DMS79 (cell line): ENCODE measurements at regions not wholly inside any gene's neighbourhood (a gene's known extent, or its start where the extent isn't known, plus 50 kb on each side); places are given as distances from the start of the nearest gene placed in this dataset.

Experiments
- DNase-seq: peaks from one replicate; lab custom pipeline; 2025; lab: John Stamatoyannopoulos, UW

GRCh38 chr20:16220826-16221225, 352.4 kb downstream of the KIF16B start:
- DNase-seq, result no peak

- DNase-seq, result no peak
Measured at GRCh38 chr20:16219182-16219581, 354.1 kb downstream of the KIF16B start.

DNA sequence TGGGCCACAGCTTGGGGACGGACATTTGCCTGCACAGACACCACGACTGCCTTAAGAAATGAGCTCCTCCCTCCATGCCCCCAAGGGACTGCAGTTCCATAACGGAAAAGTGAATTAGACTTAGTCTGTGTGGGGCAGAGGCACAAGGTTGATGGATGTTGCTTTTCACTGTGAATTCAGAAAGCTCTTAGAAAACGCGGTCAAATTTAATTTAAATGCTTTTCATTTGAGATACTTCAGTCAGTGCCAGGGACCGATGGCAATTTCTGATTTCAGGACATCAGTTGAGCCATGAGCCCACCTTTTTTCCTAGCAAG, 356.4 kb downstream of the KIF16B start:
- DNase-seq, result no peak

DNA sequence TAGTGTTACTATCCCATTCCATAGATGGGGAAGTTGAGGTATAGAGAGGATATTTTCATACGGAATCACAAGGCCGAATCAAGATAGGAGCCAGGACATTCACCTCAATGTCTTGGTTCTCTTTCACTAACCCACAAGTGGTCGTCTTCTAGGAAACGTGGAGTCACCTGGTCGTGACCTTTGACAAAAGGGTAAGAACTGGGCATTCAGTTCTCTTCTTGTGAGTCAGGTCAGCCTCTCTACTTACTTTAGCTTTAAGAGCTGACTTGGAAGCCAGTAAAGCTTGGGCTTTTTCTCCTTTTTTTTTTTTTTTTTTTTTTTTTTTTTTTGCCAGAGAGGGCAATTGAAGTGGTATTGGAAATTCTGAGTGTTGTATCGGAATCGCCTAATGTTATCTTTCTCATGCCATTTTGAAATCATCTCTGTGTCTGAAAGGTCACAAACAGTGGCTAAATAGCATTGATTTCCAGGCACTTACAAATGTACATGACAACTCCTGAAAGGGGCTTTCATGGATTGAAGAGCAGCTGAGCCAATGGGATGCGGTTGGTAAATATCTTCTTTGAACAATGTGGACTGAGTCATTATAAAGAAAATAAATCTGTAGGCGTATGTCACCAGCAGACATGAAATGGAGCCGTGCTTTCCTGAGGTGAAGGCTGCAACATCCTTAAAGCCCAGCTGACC, 356.9 kb downstream of the KIF16B start:
- DNase-seq, result no peak

GRCh38 chr20:16215041-16215440, 358.2 kb downstream of the KIF16B start:
- no peak for DNase-seq

GRCh38 chr20:16212790-16213189, 360.5 kb downstream of the KIF16B start:
- no peak for DNase-seq

DNA sequence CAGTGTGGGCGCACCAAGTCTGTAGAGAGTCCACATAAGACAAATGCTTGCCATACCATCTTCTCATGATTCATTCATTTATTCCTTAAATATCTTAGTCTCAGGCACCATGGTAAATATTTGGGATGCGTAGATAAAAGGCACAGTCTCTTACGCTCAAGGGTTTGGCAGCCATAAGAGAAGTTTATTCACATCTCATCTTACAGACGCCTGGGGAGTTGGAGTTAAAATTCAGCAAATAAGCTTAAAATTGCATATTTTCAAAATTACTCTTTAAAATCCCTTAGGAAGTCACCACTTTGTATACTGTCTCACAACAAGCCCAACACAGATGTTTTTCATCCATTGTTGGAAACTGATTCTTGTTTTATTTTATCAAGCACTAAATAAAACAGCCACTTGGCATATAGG, 363.3 kb downstream of the KIF16B start:
- DNase-seq, result no peak

DNA sequence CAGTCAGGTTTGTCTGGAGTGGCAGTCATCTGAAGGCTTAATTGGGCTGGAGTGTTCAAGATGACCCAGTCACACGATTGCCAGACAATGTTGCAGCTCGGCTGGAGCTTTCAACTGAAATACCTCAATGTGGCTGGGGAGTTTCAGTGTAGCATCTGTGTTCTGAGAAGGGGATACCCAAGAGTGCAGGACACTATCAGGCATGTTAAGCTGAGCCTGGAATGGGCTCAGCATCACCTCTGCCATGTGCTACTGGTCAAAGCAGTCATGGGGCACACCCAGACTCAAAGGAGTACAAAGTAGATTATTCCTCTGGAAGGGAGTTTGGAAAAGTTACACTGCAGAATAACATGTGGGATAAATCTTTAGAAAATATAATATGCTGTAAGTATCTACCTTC, 363.9 kb downstream of the KIF16B start:
- DNase-seq, result no peak

- DNase-seq, result no peak
Measured at GRCh38 chr20:16208443-16208842, 364.8 kb downstream of the KIF16B start.

GRCh38 chr20:16206817-16207216, 366.4 kb downstream of the KIF16B start:
- DNase-seq, result no peak

DNA sequence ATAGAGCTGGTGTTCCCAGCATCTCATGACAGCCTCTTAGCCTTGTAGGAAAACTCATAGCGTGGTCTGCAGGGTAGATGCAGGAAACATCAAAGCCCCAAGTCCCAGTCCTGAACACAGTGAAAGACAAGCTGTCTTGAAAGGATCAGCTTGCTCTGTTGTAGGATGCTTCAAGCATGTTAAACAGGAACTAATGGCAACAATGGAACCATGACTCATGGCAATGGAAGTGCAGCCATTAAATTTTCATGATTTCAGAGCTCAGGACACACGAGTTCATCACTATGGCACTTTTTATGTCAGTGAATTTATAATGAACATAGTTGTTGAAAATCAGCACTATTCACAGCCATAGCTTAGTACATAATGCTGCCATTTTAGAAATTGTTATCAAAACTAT, 367.7 kb downstream of the KIF16B start:
- no peak for DNase-seq

- DNase-seq, result no peak
Measured at GRCh38 chr20:16203096-16203495, 370.2 kb downstream of the KIF16B start.

DNA sequence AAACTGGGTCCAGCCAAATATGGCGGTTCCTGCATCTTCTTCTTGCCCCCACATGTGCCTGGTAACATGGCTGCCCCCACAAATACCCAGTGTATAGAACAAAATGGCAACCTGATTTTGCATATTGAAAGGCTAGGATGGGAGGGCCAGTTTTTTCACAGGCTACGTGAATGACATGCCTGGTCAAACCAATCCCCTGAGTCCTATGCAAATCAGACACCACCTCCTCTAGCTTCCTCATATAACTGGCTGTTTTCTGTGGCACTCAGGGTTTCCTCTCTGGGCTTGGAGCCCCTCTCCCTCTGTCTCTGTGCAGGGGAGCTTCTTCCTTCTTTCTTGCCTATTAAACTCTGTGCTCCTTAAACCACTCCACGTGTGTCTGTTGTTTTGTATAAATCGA, 372.1 kb downstream of the KIF16B start:
- DNase-seq, result no peak

GRCh38 chr20:16197696-16198095, 375.6 kb downstream of the KIF16B start:
- DNase-seq, result no peak

GRCh38 chr20:16195671-16196070, 377.6 kb downstream of the KIF16B start:
- DNase-seq, result no peak

- DNase-seq, result no peak
Measured at GRCh38 chr20:16194617-16195360, 378.5 kb downstream of the KIF16B start.

DNA sequence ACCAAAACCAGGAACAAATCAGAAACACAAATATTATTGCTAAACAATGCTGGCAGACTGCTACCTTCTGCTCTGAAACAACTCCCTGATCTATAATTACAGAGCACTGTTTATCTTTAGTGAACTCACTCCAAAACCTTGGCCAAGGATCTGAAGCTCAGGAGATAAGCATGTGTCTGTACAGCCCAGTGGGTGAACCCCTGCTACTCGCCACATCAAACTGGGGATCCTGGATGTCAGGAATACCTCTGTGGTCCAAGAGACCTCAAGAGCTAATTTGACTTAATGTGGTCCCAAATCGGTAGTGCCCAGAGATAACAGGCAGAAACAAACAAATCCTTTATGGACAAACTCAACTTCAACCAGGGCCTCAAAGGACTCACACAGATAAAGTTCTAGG, 381.8 kb downstream of the KIF16B start:
- DNase-seq, result no peak

DNA sequence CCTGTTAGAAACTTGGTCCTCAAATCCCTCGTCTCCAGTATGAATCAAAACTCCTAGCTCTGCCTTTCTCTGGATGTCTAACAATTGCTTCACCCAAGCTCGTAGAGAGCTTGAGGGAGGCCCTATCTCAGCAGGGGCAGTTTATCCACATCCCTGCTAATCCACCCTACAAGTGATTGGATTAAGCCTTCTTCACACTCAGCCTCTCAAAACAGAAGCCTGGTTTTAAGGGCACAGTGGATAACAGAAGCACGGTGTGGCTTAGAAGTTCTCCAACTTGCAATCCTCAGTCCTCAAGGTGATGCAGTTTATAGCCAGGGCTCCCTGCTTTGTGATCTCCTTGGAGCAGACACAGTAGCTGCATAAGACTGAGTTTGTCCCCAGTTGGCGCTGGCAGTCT, 383.9 kb downstream of the KIF16B start:
- no peak for DNase-seq

- DNase-seq, result no peak
Measured at GRCh38 chr20:16187956-16188616, 385.2 kb downstream of the KIF16B start.

- no peak for DNase-seq
Measured at GRCh38 chr20:16179919-16180318, 393.3 kb downstream of the KIF16B start.

DNA sequence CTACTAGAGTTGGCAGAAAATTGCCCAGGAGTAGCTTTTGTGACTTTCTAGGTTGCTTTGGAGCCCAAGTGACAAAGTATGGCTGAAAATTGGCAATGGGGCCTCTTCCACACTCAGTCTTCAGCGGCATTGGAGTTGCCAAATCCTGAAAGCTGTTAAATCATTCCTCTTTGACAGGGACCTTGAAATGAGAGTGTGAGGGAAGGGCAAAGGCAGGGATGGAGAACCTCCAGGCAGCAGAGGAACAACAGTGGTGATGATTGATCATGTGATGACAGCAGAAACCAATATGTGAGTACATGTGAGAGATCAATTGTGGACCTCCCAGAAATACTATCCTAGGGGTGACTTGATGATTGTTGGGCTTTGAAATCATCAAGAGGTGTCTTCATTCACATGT, 393.9 kb downstream of the KIF16B start:
- no peak for DNase-seq

GRCh38 chr20:16178546-16179135, 394.6 kb downstream of the KIF16B start:
- peak; percentile 25 for DNase-seq
